ENCODE measurements at regions not wholly inside any gene's neighbourhood (a gene's known extent, or its start where the extent isn't known, plus 50 kb on each side); places are given as distances from the start of the nearest gene placed in this dataset.

DNA sequence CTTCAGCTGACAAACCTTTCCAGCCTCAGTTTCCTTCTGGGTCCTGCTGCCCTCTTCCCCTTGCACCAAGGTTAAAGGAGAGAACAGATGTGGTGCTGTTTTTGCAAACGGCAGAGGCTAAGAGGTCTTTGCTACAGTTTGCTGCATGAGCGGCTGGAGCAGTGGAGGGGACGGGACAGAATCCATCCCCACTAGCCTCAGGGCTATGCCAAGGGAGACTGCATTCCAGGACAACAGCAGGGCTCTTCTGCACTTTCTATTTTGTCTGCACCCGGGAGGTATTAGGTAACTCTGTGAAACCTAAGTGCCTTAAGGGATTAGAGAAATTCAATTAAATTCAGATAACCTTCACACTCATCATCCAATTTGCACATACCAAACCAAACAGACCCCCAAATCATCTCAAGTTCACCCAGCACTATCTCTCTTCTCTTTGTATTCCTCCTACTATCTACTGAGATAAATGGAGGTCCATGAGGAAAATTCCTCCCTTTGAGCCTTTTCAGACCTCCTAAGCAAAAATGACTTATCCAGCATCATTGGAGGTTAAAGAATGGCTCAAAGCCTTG is 103.8 kb upstream of the VRK1 start:
- H3K4me3 ChIP-seq (replicated peaks in 1 of 2; ENCODE audit: low read depth in 2 of 2, low read length in 2 of 2): no peak overlapping the region
- DNase-seq (ENCODE audit: low read depth in 2 of 2): no peak
- TF ChIP-seq CTCF (IDR thresholded peaks at IDR 0.05; ENCODE audit: low read depth, low read length): no peak

DNA sequence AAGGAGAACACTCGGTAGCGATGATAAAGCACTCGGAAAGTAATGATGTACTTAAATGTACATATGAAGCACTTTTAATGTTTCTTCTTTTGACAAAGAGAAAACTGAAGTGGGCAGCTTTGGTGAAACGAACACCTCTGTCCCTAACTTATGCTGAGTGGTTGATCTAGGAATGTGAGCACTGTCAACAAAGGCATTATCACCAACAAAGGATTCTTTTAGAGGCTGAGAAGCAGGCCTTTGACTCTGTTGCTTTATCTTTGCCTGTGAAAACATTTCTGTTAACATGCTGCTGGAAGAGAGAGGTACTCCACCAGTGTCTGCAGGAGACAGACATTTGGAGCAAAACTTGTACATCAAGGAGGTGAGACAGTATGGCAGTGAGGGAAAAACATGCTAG is 103.2 kb upstream of the VRK1 start:
- DNase-seq (ENCODE audit: low read depth in 2 of 2): no peak
- no peak for TF ChIP-seq CTCF (IDR thresholded peaks at IDR 0.05; ENCODE audit: low read depth, low read length)
- H3K4me3 ChIP-seq (replicated peaks in 1 of 2; ENCODE audit: low read depth in 2 of 2, low read length in 2 of 2): no peak overlapping the region

- no peak overlapping the region for H3K4me3 ChIP-seq (replicated peaks in 1 of 2; ENCODE audit: low read depth in 2 of 2, low read length in 2 of 2)
- TF ChIP-seq CTCF (IDR thresholded peaks at IDR 0.05; ENCODE audit: low read depth, low read length): no peak
- DNase-seq (ENCODE audit: low read depth in 2 of 2): no peak
Measured at GRCh38 chr14:96698960-96699539, 98.1 kb upstream of the VRK1 start.

- DNase-seq (ENCODE audit: low read depth in 2 of 2): no peak
- no peak for TF ChIP-seq CTCF (IDR thresholded peaks at IDR 0.05; ENCODE audit: low read depth, low read length)
- H3K4me3 ChIP-seq (replicated peaks in 1 of 2; ENCODE audit: low read depth in 2 of 2, low read length in 2 of 2): no peak overlapping the region
Measured at GRCh38 chr14:96699666-96700065, 97.5 kb upstream of the VRK1 start.

DNA sequence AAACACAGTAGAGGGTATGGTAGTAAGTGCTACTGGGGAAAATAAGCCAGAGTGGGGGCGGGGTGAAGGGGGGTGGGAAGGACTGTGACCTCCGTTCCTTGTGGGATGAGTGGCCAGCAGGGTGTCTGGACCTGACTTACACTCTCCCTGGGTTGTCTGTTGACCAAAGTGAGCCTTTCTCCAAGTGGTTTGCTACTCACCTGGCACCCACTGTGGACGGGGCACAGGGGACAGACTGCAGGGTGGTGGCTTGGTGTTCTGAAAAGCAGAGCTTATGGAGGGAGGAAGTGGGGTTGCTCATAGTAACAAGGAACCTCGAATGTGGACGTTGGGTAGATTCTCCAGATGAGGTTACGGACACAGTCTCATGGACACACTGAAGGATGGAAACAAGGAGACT is 94.4 kb upstream of the VRK1 start:
- H3K4me3 ChIP-seq (replicated peaks in 1 of 2; ENCODE audit: low read depth in 2 of 2, low read length in 2 of 2): no peak overlapping the region
- no peak for DNase-seq (ENCODE audit: low read depth in 2 of 2)
- no peak for TF ChIP-seq CTCF (IDR thresholded peaks at IDR 0.05; ENCODE audit: low read depth, low read length)

GRCh38 chr14:96705422-96706092 is 91.6 kb upstream of the VRK1 start:
- no peak overlapping the region for H3K4me3 ChIP-seq (replicated peaks in 1 of 2; ENCODE audit: low read depth in 2 of 2, low read length in 2 of 2)
- no peak for DNase-seq (ENCODE audit: low read depth in 2 of 2)
- TF ChIP-seq CTCF (IDR thresholded peaks at IDR 0.05; ENCODE audit: low read depth, low read length): no peak
